HepG2 (cell line): ENCODE measurements at regions not wholly inside any gene's neighbourhood (a gene's known extent, or its start where the extent isn't known, plus 50 kb on each side); places are given as distances from the start of the nearest gene placed in this dataset.

Experiments used
- ATAC-seq: fragments of 200-7000 bp; cut with Tn5 transposase; 3 replicates; pipeline ENCODE4 v1.9.1; 2020; ENCODE audit warnings: mild to moderate bottlenecking, moderate library complexity
- BruUV-seq: library from RNA; stranded (reverse); fragments of 400-500 nt; replicated peaks from 2 replicates; lab custom pipeline; 2021; lab: Mats Ljungman, UMichigan
- CTCF ChIA-PET: fragments of 300-600 bp; formaldehyde crosslinking; extraction: SDS; loops from one replicate; lab custom pipeline; 2021; ENCODE audit warnings: low total read pairs, inconsistent platforms, low intra/inter-chr PET ratio; lab: Yijun Ruan, JAX
- POLR2A ChIA-PET: fragments of 350-600 bp; sonication (Branson Sonifier 250); formaldehyde crosslinking; loops from one replicate; lab custom pipeline; 2020; ENCODE audit warnings: antibody characterized with exemption, inconsistent platforms; lab: Yijun Ruan, JAX
- DNase-seq: peaks from one replicate; pipeline ENCODE4 v3.0.0-alpha.2; 2015; ENCODE audit warnings: low spot score
- FAIRE-seq: peaks from 3 replicates; lab custom pipeline; 2011; peaks lifted over from hg19 to GRCh38; lab: Jason Lieb, UNC
- H2AFZ ChIP-seq: one replicate; pipeline ENCODE4 v1.6.1; 2011; ENCODE audit warnings: low read length, inconsistent platforms
- H3K27ac ChIP-seq: fragments of 300-600 bp; 3 replicates; pipeline ENCODE4 v1.8.0; 2011; ENCODE audit warnings: mixed run types, mild to moderate bottlenecking, mixed read lengths, low read length, inconsistent platforms; ENCODE audit not compliant: insufficient read depth; ENCODE audit errors: extremely low read length
- H3K27me3 ChIP-seq, 2 experiments: fragments of 200-600 bp in 1 of 2; 2 replicates in 1 of 2; 3 replicates in 1 of 2; pipeline versions ENCODE4 v1.6.0 to v1.8.0; 2011; ENCODE audit warnings: low read length in 2 of 2, mild to moderate bottlenecking in 2 of 2, moderate library complexity in 2 of 2, inconsistent platforms in 1 of 2; ENCODE audit not compliant: insufficient read depth in 2 of 2, control insufficient read depth in 1 of 2
- H3K36me3 ChIP-seq, 2 experiments: fragments of 200-600 bp in 1 of 2; replicated peaks in 1 of 2; 2 replicates in 1 of 2; 3 replicates in 1 of 2; pipeline versions ENCODE4 v1.5.1 to v1.8.0; 2011; ENCODE audit warnings: low read length in 2 of 2, inconsistent platforms in 1 of 2; ENCODE audit not compliant: insufficient read depth in 2 of 2, control insufficient read depth in 1 of 2
- H3K4me1 ChIP-seq: 2 replicates; pipeline ENCODE4 v1.5.1; 2012; ENCODE audit warnings: low read length, inconsistent platforms; ENCODE audit not compliant: insufficient read depth
- H3K4me2 ChIP-seq: 2 replicates; pipeline ENCODE4 v1.6.0; 2011; ENCODE audit warnings: low read depth, low read length, inconsistent platforms
- H3K4me3 ChIP-seq, 3 experiments: fragments of 200-600 bp in 1 of 3; sonication (generic), shearing (Covaris generic) in 1 of 3; replicated peaks in 1 of 3; 2 replicates each; pipeline ENCODE4 v1.5.1; 2011 to 2016; ENCODE audit warnings: low read length in 3 of 3, inconsistent platforms in 2 of 3, low read depth in 2 of 3, mild to moderate bottlenecking in 2 of 3, control low read depth in 1 of 3, mixed read lengths in 1 of 3; ENCODE audit not compliant: insufficient read depth in 1 of 3
- H3K79me2 ChIP-seq: one replicate; pipeline ENCODE4 v1.6.1; 2011; ENCODE audit warnings: low read length, inconsistent platforms; ENCODE audit not compliant: insufficient read depth
- H3K9ac ChIP-seq: 2 replicates; pipeline ENCODE4 v1.6.0; 2011; ENCODE audit warnings: mild to moderate bottlenecking, low read depth, low read length, inconsistent platforms; ENCODE audit not compliant: insufficient read depth
- H3K9me3 ChIP-seq: 2 replicates; pipeline ENCODE4 v1.5.1; 2012; ENCODE audit warnings: mild to moderate bottlenecking, low read length
- H4K20me1 ChIP-seq: 2 replicates; pipeline ENCODE4 v1.6.0; 2011; ENCODE audit warnings: inconsistent platforms, mild to moderate bottlenecking, low read length, moderate library complexity; ENCODE audit not compliant: insufficient read depth
- DNMT3B ChIP-seq: conservative IDR thresholded peaks from 2 replicates; pipeline ENCODE4 v1.6.1; 2016; ENCODE audit warnings: missing biosample characterization, control low read depth
- GMEB1 ChIP-seq: sonication (generic); formaldehyde crosslinking; IDR thresholded peaks from 2 replicates; pipeline ENCODE4 v1.5.1; 2020; ENCODE audit warnings: missing genetic modification reagents, mild to moderate bottlenecking, borderline replicate concordance
- HNRNPL ChIP-seq: fragments of 200-400 bp; formaldehyde crosslinking; IDR thresholded peaks from 2 replicates; pipeline ENCODE4 v1.6.1; 2017; ENCODE audit warnings: mild to moderate bottlenecking, low read depth, low read length
- JARID2 ChIP-seq: sonication (generic); formaldehyde crosslinking; IDR thresholded peaks from 2 replicates; pipeline ENCODE4 v1.8.1; 2023; ENCODE audit warnings: missing genetic modification reagents, inconsistent platforms; ENCODE audit not compliant: insufficient replicate concordance
- KDM6A ChIP-seq: IDR thresholded peaks from 2 replicates; pipeline ENCODE4 v1.6.1; 2016; ENCODE audit warnings: low read depth
- NFE2 ChIP-seq: sonication (generic); formaldehyde crosslinking; IDR thresholded peaks from 2 replicates; pipeline ENCODE4 v1.4.0; 2020; ENCODE audit warnings: missing genetic modification reagents
- NR1H2 ChIP-seq: sonication (generic); formaldehyde crosslinking; IDR thresholded peaks from 2 replicates; pipeline ENCODE4 v1.8.1; 2022; ENCODE audit warnings: low read depth, missing genetic modification reagents, borderline replicate concordance
- REST ChIP-seq, 2 experiments: IDR thresholded peaks; 2 replicates each; pipeline ENCODE4 v1.6.1; 2011 to 2012; ENCODE audit warnings: low read length in 2 of 2, borderline replicate concordance in 1 of 2, low read depth in 1 of 2, mild to moderate bottlenecking in 1 of 2, moderate library complexity in 1 of 2
- SKI ChIP-seq: fragments of 450-650 bp; IDR thresholded peaks from one replicate; pipeline ENCODE4 v1.6.1; 2018; ENCODE audit warnings: mild to moderate bottlenecking; ENCODE audit not compliant: partially characterized antibody
- ZNF143 ChIP-seq: sonication (generic); formaldehyde crosslinking; IDR thresholded peaks from 2 replicates; pipeline ENCODE4 v1.4.0; 2020; ENCODE audit warnings: missing genetic modification reagents
- ZNF432 ChIP-seq: sonication (generic); formaldehyde crosslinking; IDR thresholded peaks from 2 replicates; pipeline ENCODE4 v1.5.0; 2020; ENCODE audit warnings: missing genetic modification reagents, mild to moderate bottlenecking, borderline replicate concordance
- ZNF567 ChIP-seq: sonication (generic); formaldehyde crosslinking; IDR thresholded peaks from 2 replicates; pipeline ENCODE4 v1.8.1; 2023; ENCODE audit warnings: mild to moderate bottlenecking, missing genetic modification reagents, borderline replicate concordance
- WGBS: methylation state at CpG from one replicate; pipeline ENCODE4 v1.1.6; 2017; ENCODE audit warnings: low lambda C conversion rate; 5-methylcytosine and 5-hydroxymethylcytosine counted together
- in situ Hi-C: cut with HindIII; loops from 2 replicates; pipeline ENCODE4 v1.10.0; 2017; ENCODE audit warnings: low pct_unique_long_range_greater_than_20kb; ENCODE audit not compliant: extremely low pct_ligation_motif_present
- intact Hi-C: fragments of 100-400 bp; cut with micrococcal nuclease; formaldehyde crosslinking; loops from one replicate; pipeline ENCODE4 v1.10.0; 2022; ENCODE audit not compliant: unreplicated experiment

- no peak for FAIRE-seq
- no peaks in the 10 kb centered on the region for H3K79me2 ChIP-seq
- H3K4me2 ChIP-seq = no peak overlapping the region
- H4K20me1 ChIP-seq = no peaks in the 10 kb centered on the region
- no peaks in the 10 kb centered on the region for H3K4me1 ChIP-seq
- no peak for TF ChIP-seq NR1H2 (CRISPR knock-in tag)
- no peak for TF ChIP-seq ZNF143 (CRISPR knock-in tag)
- no peak for TF ChIP-seq NFE2
- TF ChIP-seq SKI = no peak
- TF ChIP-seq GMEB1 = no peak
- TF ChIP-seq DNMT3B = no peak
- TF ChIP-seq, all 625 proteins: peak for 0
- Histone ChIP-seq H3K9ac (no peak overlapping the region), H3K36me3 (no peaks in the 10 kb centered on the region), H3K27me3 (no peaks in the 10 kb centered on the region), H3K9me3 (peaks cover 71% of the 10 kb centered on the region), H3K4me3 (no peak overlapping the region), H3K27ac (no peak overlapping the region), H2AFZ (no peak overlapping the region)
- in situ Hi-C loops = no loop called here
- ATAC-seq (no peak), DNase-seq (no peak)
- BruUV-seq = no TSS peak
- intact Hi-C loops = no loop called here
- 23% methylated on average over 2 of the region's 2 CpGs for WGBS
- ChIA-PET POLR2A (no interaction called here), CTCF (no interaction called here)
These were observed 1456.6 kb downstream of the STIM2 start for GRCh38 chr4:28317221-28317620.

- TF ChIP-seq HNRNPL (no peak), REST (IDR thresholded peaks at IDR 0.05; ENCODE audit: borderline replicate concordance in 1 of 2, low read depth in 1 of 2, low read length in 2 of 2) (no peak), ZNF432 (CRISPR knock-in tag) (no peak), SKI (no peak), KDM6A (CRISPR knock-in tag) (no peak), JARID2 (no peak), ZNF567 (CRISPR knock-in tag) (no peak)
- Histone ChIP-seq H3K4me3 (no peak overlapping the region), H3K36me3 (no peaks in the 10 kb centered on the region), H4K20me1 (no peaks in the 10 kb centered on the region), H3K27ac (no peak overlapping the region), H3K4me1 (no peaks in the 10 kb centered on the region), H2AFZ (no peak overlapping the region), H3K27me3 (no peaks in the 10 kb centered on the region; a peak in 1 of 5 replicates), H3K79me2 (no peaks in the 10 kb centered on the region), H3K4me2 (no peak overlapping the region), H3K9me3 (peaks cover 59% of the 10 kb centered on the region), H3K9ac (no peak overlapping the region)
- WGBS = 2% methylated on average over 3 of the region's 3 CpGs
- intact Hi-C loops = no loop called here
- CTCF ChIA-PET = no interaction called here
- ATAC-seq (no peak), FAIRE-seq (no peak), DNase-seq (no peak)
- POLR2A ChIA-PET = no interaction called here
- in situ Hi-C loops = no loop called here
- BruUV-seq = no TSS peak
These were observed 1473.6 kb downstream of the STIM2 start for GRCh38 chr4:28334249-28334648.
